ENCODE measurements at regions not wholly inside any gene's neighbourhood (a gene's known extent, or its start where the extent isn't known, plus 50 kb on each side); places are given as distances from the start of the nearest gene placed in this dataset.

GRCh38 chr16:86993426-86994110 lies 323.6 kb downstream of the C16orf95 start:
- Histone ChIP-seq H3K4me2 (ENCODE audit: control insufficient read depth, insufficient read depth) (no peak overlapping the region), H3K9ac (ENCODE audit: control insufficient read depth, insufficient read depth, low read length) (no peak overlapping the region), H3K4me3 (no peak overlapping the region), H4K20me1 (ENCODE audit: control insufficient read depth, insufficient read depth) (no peaks in the 10 kb centered on the region), H3K36me3 (ENCODE audit: control insufficient read depth in 2 of 2, insufficient read depth in 2 of 2, low read length in 1 of 2) (no peaks in the 10 kb centered on the region), H3K9me3 (replicated peaks; ENCODE audit: control insufficient read depth, insufficient read depth, low read length) (no peaks in the 10 kb centered on the region), H3K27me3 (replicated peaks in 1 of 2; ENCODE audit: control insufficient read depth in 2 of 2, insufficient read depth in 2 of 2, low read length in 1 of 2) (no peaks in the 10 kb centered on the region; a peak in 1 of 4 replicates), H3K27ac (ENCODE audit: control insufficient read depth, insufficient read depth) (no peak overlapping the region), H2AFZ (ENCODE audit: control insufficient read depth, low read depth, low read length) (no peak overlapping the region), H3K79me2 (ENCODE audit: control insufficient read depth, insufficient read depth, low read length) (no peaks in the 10 kb centered on the region), H3K4me1 (ENCODE audit: control insufficient read depth, insufficient read depth, low read length) (no peaks in the 10 kb centered on the region)
- FAIRE-seq, result no peak
- 33% methylated on average over 24 of the region's 26 CpGs for WGBS (ENCODE audit: insufficient coverage, insufficient replicate concordance, low lambda C conversion rate, missing lambda C conversion rate)
- no peak for TF ChIP-seq ZBTB40 (IDR thresholded peaks at IDR 0.05; ENCODE audit: borderline replicate concordance)
- no peak for TF ChIP-seq EED (IDR thresholded peaks at IDR 0.05; ENCODE audit: low read depth)
- no peak for TF ChIP-seq ZBTB4 (CRISPR knock-in tag; IDR thresholded peaks at IDR 0.05)
- no peak for TF ChIP-seq ATF7 (IDR thresholded peaks at IDR 0.05; ENCODE audit: low read depth)
- TF ChIP-seq RB1 (IDR thresholded peaks at IDR 0.05; ENCODE audit: borderline replicate concordance), result no peak
- TF ChIP-seq LARP7 (IDR thresholded peaks at IDR 0.05), result no peak
- no peak for TF ChIP-seq TCF12 (IDR thresholded peaks at IDR 0.05; ENCODE audit: low read depth, low read length)
- TF ChIP-seq CBFB (IDR thresholded peaks at IDR 0.05; ENCODE audit: low read depth), result no peak
- CTCF ChIA-PET, result no interaction called here
- POLR2A ChIA-PET, result no interaction called here
- in situ Hi-C loops (cut with MboI), result no loop called here
- no peak for DNase-seq (ENCODE audit: low read depth, low spot score)
- no peak for ATAC-seq
- SMC1A ChIA-PET (ENCODE audit: uncharacterized antibody, unreplicated experiment), result no interaction called here
- BruUV-seq (replicated peaks), result no TSS peak
- RAD21 ChIA-PET (ENCODE audit: unreplicated experiment), result no interaction called here
- intact Hi-C loops (cut with micrococcal nuclease; ENCODE audit: unreplicated experiment), result no loop called here
